GOT3 (cell line): ENCODE measurements at regions not wholly inside any gene's neighbourhood (a gene's known extent, or its start where the extent isn't known, plus 50 kb on each side); places are given as distances from the start of the nearest gene placed in this dataset.
"Not testable (repeated sequence)": the region's sequence is repeated elsewhere in the genome, so short reads cannot be mapped to it uniquely, and the experiment has no call there.

Source experiments
- DNase-seq: peaks from one replicate; lab custom pipeline; 2025; ENCODE audit warnings: mixed read lengths; lab: John Stamatoyannopoulos, UW

GRCh38 chr12:92400006-92400405 lies 254.4 kb upstream of the BTG1 start:
- DNase-seq: no peak

GRCh38 chr12:92398565-92399309 lies 253.1 kb upstream of the BTG1 start:
- DNase-seq: no peak

DNA sequence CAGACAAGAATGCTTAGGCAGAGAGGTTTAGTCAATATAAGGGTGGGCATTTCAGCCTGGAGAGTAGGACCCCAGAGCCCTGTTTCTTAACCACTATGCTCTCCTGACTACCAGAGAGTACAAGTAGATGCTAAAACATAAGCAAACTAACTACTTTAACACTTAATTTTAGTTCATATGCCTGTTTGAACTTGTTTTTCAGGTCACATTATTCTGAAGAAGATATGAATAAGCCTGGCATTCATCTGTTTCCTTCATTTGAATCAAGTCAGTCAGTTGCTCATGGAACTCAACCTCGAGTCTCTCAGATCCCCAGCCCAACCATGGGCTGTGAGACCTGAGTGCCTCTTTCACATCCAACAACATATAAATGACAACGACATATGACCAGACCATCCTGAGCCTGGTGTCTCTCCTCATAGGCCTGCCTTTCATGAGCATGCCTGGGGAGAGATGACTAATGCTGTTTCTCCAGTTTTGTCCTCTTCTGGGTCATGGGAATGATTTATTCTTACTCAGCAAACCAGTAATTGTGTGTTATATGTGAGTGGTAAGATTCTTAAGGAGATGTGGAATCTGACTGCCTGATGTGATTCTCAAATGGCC lies 251.1 kb upstream of the BTG1 start:
- DNase-seq: no peak

DNA sequence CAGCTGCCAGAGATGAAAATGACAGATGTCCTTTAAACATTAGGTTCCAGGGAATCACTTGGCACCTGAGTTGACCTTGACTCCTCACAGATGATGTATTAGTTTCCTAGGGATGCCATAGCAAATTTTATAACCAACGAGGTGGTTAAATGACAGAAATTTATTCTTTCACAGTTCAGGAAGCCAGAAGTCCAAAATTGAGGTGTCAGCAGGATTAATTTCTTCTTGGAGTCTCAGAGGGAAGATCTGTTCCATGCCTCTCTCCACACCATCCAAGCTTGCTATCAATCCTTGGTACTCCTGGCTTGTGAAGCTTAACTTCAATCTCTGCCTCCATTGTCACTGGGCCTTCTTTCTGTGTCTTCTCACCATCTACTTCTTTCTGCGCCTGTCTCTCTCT lies 249.7 kb upstream of the BTG1 start:
- no peak for DNase-seq

GRCh38 chr12:92394895-92395294 lies 249.2 kb upstream of the BTG1 start:
- no peak for DNase-seq

GRCh38 chr12:92393504-92393903 lies 247.9 kb upstream of the BTG1 start:
- no peak for DNase-seq

GRCh38 chr12:92391726-92392125 lies 246.1 kb upstream of the BTG1 start:
- DNase-seq: not testable (repeated sequence)

- no peak for DNase-seq
Observed at GRCh38 chr12:92389466-92389865, 243.8 kb upstream of the BTG1 start.

- no peak for DNase-seq
Observed at GRCh38 chr12:92385296-92385695, 239.7 kb upstream of the BTG1 start.

DNA sequence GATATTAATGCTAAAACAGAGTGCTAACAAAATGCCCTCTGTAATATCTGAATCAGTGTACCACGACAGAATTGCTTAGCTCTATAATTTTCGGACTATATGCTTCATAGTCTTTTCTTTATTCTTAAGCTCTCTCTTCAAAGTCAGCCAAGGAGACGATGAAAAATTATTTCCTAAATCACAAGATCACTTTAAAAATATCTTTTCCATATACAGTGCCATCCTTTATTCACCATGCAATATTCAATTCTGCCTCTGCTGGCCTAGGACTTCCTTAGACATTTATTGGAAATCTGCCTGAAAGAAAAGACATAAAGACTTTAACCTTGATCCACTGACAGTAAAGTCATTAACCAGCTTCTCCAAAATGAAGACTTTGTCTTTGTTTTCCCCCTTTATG lies 238.9 kb upstream of the BTG1 start:
- DNase-seq: no peak

- no peak for DNase-seq
Observed at GRCh38 chr12:92382383-92382878, 236.8 kb upstream of the BTG1 start.

GRCh38 chr12:92381856-92382255 lies 236.2 kb upstream of the BTG1 start:
- DNase-seq: no peak

DNA sequence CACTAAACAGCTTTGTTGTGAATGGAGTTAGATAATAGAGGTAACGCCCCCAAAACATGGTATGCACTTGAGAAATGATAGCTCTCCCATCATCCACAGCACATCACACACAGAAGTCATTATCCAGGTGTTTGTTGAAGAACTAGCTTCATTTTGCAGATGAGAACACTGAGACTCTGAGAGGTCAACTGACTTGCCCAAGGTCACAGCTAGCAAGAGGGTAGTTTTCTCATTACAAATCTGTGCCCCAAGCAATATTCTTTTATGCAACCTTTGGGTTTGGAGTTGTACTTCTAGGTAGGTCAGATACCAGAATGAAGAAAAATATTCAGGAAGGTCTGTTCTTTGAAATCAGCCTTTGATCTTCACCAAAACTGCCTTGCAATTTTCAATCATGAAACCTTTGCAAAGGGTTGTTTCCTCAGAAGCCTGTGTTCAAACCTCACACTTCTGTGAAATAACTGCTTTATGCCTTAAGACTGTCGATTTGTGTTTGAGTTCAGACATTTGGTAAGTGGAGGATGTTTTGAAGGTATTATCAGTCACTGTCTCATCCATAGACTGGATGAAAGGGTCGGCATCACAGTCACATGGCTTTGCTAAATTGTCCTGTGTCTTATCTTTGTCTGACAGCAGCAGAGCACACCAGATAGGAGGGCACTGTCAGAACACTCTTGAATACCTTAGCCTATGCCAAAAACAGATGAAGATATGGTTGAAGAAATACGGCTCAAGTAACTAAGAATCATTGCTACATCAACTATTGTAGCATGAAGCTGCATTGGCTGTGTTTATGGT lies 233.2 kb upstream of the BTG1 start:
- no peak for DNase-seq

DNA sequence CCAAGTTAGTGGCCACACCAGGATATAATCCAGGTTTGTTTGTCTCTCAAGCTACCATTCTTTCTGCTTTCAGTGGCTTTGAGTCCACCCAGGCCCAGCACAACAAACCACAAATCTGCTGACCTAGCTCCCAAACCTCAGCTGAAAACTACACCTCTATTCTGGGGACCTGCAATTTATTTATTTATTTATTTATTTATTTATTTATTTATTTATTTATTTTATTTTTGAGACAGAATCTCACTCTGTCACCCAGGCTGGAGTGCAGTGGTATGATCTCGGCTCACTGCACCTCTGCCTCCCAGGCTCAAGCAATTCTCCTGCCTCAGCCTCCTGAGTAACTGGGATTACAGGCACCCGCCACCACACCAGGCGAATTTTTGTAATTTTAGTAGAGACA lies 229.9 kb upstream of the BTG1 start:
- DNase-seq: not testable (repeated sequence)

DNA sequence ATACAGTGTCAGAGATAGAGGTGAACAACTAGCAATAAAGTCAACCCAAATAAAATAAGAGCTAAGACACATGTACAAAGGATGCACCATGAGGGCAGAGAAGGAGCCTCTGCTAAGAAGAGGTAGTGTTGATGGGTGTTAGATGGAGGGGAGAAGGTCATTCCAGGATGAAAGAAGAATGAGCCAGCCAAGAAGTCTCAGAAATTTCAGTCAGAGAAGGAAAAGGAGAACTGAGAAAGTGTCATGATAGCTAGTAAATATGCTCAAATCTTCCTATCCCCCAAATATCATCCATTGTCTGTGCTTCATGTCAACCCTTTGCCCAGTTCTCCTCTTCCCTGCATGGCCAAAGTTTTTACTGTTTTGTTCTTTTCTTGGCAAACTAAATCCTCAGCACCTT lies 225.2 kb upstream of the BTG1 start:
- DNase-seq: no peak

GRCh38 chr12:92369636-92370035 lies 224.0 kb upstream of the BTG1 start:
- DNase-seq: no peak

DNA sequence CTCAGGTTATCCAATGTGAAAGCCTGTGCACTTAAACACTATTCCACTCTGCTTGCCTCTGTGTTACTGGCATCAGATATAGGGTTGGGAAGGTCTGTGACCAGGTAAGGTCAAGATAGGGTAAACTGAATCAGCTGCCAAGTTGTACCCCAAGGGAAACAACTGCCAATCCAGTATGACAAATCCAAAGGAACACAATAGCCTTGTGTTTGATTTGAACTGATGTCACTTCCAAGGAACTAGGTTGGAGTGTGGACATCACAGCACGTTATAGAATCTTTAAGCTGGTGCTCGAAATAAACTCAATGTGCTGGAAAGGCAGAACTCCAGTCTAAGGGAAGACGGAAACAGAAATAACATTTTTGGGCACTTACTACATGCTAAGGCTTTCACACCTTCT lies 223.4 kb upstream of the BTG1 start:
- no peak for DNase-seq

DNA sequence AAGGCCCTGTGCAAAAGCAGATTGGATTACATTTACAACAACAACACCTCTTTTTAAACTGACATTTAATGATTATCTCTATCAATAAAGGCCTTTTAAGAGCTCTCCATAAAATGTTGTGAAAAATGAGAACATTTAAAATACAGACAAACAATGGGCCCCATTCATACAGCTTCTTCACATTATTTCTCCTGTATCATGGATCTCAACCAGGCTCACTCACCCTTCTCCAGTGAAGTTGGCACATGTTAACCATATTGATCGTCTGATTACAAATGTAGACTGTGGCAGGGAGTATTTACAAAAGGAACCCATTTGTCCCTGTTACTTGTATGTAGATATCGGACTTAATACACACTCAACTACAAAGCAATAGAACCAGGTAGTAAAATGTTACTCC lies 220.2 kb upstream of the BTG1 start:
- no peak for DNase-seq

DNA sequence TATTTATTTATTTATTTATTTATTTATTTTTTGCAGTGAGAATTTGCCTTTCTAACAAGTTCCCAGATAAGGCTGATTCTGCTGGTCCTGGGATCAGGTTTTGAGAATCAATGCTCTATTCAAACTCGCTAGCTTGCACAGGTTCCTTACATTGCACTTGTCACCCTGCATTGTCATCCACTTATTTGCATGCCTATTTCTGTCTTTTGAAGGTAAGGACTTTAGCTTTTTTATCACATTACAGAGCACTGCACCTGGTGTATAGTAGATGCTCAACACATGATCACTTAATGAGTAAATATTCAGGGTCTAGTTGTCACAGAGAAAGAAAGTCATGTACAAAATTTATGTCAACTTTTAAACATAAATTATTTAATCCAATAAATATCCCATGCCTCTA lies 219.7 kb upstream of the BTG1 start:
- DNase-seq: no peak

DNA sequence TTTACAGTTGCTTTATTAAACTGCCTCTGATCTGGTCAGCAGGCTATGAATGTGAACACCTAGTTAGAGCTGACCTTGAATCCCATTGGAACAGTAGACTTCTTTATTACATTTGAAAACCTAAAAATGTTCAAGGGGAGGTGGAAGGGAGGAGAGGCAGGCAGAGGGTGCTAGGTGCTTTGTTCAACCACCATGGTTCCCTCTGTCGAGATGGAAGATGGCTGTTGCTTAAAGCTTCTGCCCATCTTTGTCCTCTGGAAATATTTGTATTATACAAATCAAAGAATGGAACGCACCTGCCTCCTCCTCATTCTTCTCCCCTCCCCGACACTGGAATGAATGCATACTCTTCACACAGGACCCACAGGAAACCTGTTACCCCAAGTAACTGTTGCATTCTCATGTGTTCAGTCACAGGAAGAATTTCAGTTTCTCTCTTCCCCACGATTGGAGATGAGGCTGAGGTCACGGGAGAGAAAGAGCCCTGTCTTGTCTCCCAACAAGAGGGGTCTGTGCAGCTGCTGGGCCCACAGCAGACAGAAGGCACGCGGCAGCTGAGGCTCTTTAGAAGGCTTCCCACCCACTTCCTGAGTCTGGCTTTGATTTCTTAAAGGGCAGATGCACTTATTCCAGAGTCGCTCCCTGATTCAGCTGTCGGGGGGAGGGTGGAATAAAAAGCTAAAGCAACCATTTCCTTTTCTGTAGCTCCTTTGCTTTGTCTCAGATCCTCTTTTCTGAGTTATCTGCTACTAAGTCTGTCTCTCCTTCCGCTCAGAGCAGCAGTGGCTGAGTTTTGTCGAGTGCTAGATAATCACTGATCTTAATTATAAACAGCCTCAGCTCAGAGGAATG lies 217.9 kb upstream of the BTG1 start:
- no peak for DNase-seq

DNA sequence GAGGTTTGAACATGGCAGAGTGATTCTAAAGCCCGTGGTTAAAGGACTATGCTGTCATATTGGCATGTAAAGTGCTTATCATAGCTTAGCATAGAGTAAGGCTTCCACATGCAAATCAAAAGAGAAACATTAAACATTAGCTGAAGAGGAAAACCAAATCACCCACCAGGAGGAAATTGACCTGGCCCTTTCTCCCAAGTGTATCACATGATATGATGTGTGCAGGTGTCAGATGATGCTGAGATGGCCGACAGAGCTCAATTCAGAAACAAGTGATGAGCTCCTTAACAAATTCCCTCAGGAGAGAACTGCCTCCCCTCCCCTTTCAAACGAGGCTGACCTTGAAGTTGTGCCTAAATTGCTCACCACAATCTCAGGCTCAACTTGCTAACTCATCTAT lies 217.1 kb upstream of the BTG1 start:
- DNase-seq: no peak

DNA sequence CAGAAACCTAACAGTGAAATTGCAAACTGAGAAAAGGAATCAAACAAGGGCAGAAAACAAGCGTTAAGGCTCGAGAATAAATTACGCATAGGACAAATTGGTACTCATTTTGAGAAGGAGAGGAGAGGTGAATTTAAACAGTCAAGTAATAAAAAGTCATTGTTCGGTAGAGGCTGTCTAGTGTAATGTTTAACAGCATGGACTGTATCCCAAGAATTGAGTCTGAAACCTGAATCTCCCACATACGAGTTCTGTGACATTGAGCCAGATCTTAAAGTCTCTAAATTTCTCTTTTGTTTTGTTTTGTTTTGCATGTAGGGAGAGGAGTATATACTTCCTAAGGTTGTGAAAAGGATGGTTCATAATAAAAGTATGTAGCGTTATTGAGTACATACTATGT lies 216.5 kb upstream of the BTG1 start:
- DNase-seq: no peak
